ENCODE measurements at regions not wholly inside any gene's neighbourhood (a gene's known extent, or its start where the extent isn't known, plus 50 kb on each side); places are given as distances from the start of the nearest gene placed in this dataset.
"Not testable (repeated sequence)": the region's sequence is repeated elsewhere in the genome, so short reads cannot be mapped to it uniquely, and the experiment has no call there.

- no peak for DNase-seq (ENCODE audit: low read depth)
Measured at GRCh38 chr4:57234252-57234775, 124.1 kb upstream of the IGFBP7 start.

DNA sequence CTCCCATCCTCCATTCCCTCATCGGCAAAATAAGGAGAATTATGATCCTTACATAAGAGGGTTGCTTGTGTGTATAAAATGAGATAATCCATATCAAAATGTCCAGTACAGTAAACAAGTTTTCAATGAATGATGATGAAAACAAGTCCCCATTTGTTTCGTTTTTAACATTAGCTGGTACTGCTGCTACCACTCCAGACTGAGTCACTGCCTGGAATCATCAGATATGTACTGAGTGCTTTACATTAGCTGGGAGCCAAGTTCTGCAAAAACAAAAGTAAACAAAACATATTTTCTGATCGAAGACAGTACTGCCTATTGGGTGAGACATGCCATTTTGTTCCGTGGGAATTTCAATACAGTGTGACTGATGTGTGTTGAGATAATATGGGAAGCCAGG, 123.2 kb upstream of the IGFBP7 start:
- peak; percentile 67 for DNase-seq (ENCODE audit: low read depth)

DNA sequence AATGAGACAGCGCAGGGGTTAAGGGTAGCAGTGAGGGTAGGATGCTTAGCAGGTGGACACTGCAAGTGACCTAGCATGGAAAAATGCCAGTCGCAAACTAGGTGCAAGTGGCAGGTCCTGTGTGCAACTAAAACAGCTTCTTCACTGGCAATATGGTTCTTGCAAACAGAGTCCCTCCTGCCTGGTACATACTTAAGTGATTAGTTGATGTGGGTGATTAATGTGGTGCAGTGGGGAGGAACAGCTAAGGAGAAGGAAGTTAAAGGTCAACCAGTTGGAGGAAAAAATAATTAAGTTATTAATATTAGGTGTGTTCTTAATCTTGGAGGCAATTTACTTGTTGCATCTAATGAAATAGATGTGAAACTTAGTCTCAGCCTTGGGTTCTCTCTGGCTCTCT, 121.6 kb upstream of the IGFBP7 start:
- DNase-seq (ENCODE audit: low read depth): peak; percentile 51

- no peak for DNase-seq (ENCODE audit: low read depth)
Measured at GRCh38 chr4:57220734-57221133, 110.5 kb upstream of the IGFBP7 start.

DNA sequence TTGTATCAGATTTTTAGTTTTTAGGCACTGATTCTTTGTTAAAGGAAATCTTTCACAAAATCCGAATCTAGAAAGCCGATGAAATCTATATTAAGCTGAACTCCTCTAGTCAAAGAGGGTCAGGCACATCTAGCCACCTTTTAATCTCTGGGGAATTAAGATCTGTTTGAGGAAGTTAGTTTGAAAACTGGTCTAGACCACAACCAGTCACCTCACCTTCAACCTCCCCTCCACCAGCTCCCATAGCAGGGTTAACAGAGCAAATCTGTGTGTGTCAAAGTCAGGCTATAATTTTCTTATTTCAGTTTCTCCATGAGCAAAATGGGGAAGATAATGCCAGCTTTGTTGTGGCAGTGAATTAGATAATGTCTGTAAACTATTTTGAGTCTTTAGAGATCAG, 110.0 kb upstream of the IGFBP7 start:
- DNase-seq (ENCODE audit: low read depth): no peak

DNA sequence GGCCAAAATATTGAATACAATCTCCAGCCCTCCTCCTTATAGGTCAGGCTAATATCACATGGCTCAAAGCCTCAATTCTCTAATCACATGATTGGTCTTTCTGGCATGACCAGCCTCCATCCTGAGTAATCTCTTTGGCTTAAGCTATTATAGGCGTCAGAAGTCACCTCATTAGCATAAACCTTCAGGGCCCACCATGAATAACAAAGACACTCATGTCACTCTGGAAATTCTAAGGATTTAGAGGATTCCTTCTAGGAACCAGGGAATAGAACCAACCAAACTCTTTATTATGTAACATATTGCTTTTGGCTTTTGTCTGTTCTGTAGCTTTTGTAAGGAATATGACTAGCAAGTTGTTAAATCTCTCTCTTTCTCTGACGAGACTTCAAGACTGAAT, 109.2 kb upstream of the IGFBP7 start:
- no peak for DNase-seq (ENCODE audit: low read depth)

- DNase-seq (ENCODE audit: low read depth): no peak
Measured at GRCh38 chr4:57214654-57215411, 104.6 kb upstream of the IGFBP7 start.

DNA sequence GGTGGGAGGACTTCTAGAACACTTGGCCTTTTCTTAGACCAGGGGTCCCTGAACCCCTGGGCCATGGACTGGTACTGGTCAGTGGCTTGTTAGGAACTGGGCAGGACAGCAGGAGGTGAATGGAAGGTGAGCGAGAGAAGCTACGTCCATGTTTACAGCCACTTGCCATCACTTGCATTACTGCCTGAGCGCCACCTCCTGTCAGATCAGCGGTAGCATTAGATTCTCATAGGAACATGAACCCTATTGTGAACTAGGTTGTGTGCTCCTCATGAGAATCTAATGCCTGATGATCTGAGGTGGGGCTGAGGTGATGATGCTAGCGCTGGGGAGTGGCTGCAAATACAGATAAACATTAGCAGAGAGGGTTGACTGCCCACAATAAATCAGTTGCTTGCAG, 100.9 kb upstream of the IGFBP7 start:
- DNase-seq (ENCODE audit: low read depth): no peak

DNA sequence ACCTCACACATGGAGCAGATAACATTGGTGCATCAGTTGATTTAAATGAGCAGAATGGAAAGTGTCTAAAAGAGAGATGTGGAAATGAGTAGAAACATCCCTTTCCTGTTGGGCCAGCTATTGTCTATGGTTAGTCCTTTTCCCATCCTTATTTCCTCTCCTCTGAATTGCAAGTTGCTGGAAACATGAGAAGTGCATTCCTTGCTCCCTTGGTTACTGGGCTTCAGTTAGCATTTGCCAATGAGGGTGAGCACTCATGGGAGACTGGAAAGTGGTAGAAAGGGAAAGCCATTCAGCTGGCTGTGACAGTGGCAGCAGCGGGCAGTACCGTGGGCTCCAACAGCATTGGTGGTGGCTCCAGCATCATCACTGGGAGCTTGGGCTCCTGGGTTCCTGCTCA, 96.0 kb upstream of the IGFBP7 start:
- no peak for DNase-seq (ENCODE audit: low read depth)

GRCh38 chr4:57205580-57205979, 95.4 kb upstream of the IGFBP7 start:
- DNase-seq (ENCODE audit: low read depth): no peak

DNA sequence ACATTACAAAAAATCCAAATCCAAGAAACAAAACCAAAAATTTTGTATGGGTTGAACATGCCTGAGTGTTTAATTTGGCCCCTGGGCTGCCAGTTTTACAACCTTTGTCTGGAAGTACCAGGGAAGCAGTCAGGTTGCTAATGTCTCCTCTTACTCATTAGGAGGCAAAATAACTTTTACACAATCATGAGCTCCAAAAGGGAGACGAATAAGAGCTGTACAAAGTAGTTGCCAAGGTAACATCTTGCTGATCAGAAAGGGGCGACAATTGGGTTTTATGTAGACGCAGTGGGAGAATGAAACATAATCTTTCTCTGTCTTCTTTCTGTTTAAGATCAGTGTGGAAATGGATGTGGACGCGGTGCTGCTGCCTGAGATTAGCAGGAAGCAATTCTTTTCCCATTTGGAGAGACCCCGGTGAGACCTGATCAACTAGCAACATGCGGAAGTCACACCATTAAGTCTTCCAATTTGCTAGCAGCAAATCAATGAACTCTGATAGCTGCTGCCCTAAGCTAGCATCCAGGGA, 90.7 kb upstream of the IGFBP7 start:
- no peak for DNase-seq (ENCODE audit: low read depth)

GRCh38 chr4:57199267-57199666, 89.1 kb upstream of the IGFBP7 start:
- DNase-seq (ENCODE audit: low read depth): no peak

GRCh38 chr4:57195622-57196021, 85.4 kb upstream of the IGFBP7 start:
- DNase-seq (ENCODE audit: low read depth): no peak

DNA sequence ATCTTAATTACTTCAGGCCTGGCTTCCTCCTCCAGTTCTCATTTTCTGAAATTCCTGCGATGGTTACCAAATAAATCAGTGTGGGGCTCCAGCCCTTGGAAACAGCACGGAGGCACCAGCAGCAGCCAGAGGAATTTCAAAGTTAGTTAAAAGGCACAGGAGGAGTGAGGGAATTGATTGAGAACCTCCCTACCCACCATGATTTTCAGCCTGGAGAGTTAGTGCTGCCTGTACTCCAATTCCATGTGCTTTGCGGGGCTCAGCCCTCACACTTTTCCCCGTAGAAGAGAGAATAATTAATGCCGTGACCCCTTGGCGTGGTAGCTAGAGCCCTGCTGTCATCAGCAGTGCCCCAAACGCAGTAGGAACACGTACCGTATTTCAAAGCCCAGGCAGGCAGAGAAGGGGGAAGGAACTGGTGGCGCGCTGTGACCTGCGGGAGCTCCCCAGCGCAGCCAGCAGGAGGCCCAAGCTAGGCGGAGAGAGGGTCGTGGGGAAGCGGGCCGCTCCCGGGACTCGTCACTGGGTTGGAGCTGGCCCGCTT, 84.0 kb upstream of the IGFBP7 start:
- no peak for DNase-seq (ENCODE audit: low read depth)

GRCh38 chr4:57193209-57193810, 83.1 kb upstream of the IGFBP7 start:
- DNase-seq (ENCODE audit: low read depth): no peak

GRCh38 chr4:57191523-57192034, 81.4 kb upstream of the IGFBP7 start:
- no peak for DNase-seq (ENCODE audit: low read depth)

GRCh38 chr4:57190601-57191481, 80.7 kb upstream of the IGFBP7 start:
- DNase-seq (ENCODE audit: low read depth): peak; percentile 56

DNA sequence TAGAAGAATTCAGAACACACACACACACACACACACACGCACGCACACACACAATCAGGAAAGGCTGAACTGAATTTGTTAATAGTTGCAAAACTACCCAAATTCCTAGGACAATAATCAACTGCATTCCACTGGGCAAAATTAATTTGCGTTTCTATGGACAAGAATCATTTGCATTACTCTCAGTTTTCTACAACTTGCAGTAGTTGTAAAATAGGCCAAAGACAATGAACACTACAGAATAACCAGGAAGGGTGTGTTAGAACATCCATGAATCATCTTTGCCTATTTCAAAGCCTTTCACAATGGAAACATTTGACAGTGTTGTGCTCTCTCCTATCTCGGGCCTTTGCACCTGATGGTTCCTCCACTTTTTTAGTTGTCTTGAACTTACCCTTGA, 77.1 kb upstream of the IGFBP7 start:
- DNase-seq (ENCODE audit: low read depth): no peak

GRCh38 chr4:57184378-57185029, 74.3 kb upstream of the IGFBP7 start:
- DNase-seq (ENCODE audit: low read depth): no peak

- DNase-seq (ENCODE audit: low read depth): no peak
Measured at GRCh38 chr4:57182132-57182874, 72.1 kb upstream of the IGFBP7 start.

GRCh38 chr4:57173136-57173535, 63.0 kb upstream of the IGFBP7 start:
- DNase-seq (ENCODE audit: low read depth): not testable (repeated sequence)

All from ELR (cell line).